Urothelium cell line (cell line): ENCODE measurements at regions not wholly inside any gene's neighbourhood (a gene's known extent, or its start where the extent isn't known, plus 50 kb on each side); places are given as distances from the start of the nearest gene placed in this dataset.

Source experiments
- DNase-seq: peaks from one replicate; pipeline ENCODE4 v3.0.0; 2011; ENCODE audit warnings: low spot score, mixed read lengths
- FAIRE-seq: peaks from 2 replicates; lab custom pipeline; 2011; peaks lifted over from hg19 to GRCh38; lab: Jason Lieb, UNC

GRCh38 chr16:9296271-9296590 lies 204.8 kb downstream of the HAPSTR1 start:
- DNase-seq (no peak), FAIRE-seq (no peak)

GRCh38 chr16:9297437-9298113 lies 206.1 kb downstream of the HAPSTR1 start:
- FAIRE-seq (peak; percentile 85), DNase-seq (peak; percentile 79)

- DNase-seq (no peak), FAIRE-seq (no peak)
Measured at GRCh38 chr16:9300252-9300651, 208.8 kb downstream of the HAPSTR1 start.

GRCh38 chr16:9302072-9302471 lies 210.6 kb downstream of the HAPSTR1 start:
- DNase-seq (no peak), FAIRE-seq (no peak)

- DNase-seq (no peak), FAIRE-seq (no peak)
Measured at GRCh38 chr16:9306753-9307152, 215.3 kb downstream of the HAPSTR1 start.

GRCh38 chr16:9307446-9307845 lies 216.0 kb downstream of the HAPSTR1 start:
- FAIRE-seq (no peak), DNase-seq (no peak)

GRCh38 chr16:9308356-9308801 lies 216.9 kb downstream of the HAPSTR1 start:
- DNase-seq (no peak), FAIRE-seq (no peak)

GRCh38 chr16:9308850-9309249 lies 217.4 kb downstream of the HAPSTR1 start:
- no peak for FAIRE-seq
- no peak for DNase-seq

GRCh38 chr16:9309844-9310243 lies 218.4 kb downstream of the HAPSTR1 start:
- FAIRE-seq (no peak), DNase-seq (no peak)

- DNase-seq (peak; percentile 16), FAIRE-seq (no peak)
Measured at GRCh38 chr16:9311303-9311954, 220.0 kb downstream of the HAPSTR1 start.

- FAIRE-seq (no peak), DNase-seq (no peak)
Measured at GRCh38 chr16:9316008-9316407, 224.6 kb downstream of the HAPSTR1 start.

- DNase-seq (no peak), FAIRE-seq (no peak)
Measured at GRCh38 chr16:9316615-9317014, 225.2 kb downstream of the HAPSTR1 start.

GRCh38 chr16:9318764-9319163 lies 227.3 kb downstream of the HAPSTR1 start:
- DNase-seq = no peak
- no peak for FAIRE-seq

GRCh38 chr16:9322769-9323168 lies 231.3 kb downstream of the HAPSTR1 start:
- no peak for FAIRE-seq
- DNase-seq = no peak

GRCh38 chr16:9323170-9323569 lies 231.7 kb downstream of the HAPSTR1 start:
- no peak for FAIRE-seq
- no peak for DNase-seq

- DNase-seq (peak; percentile 25), FAIRE-seq (peak; percentile 68)
Measured at GRCh38 chr16:9327253-9327652, 235.8 kb downstream of the HAPSTR1 start.

GRCh38 chr16:9328411-9328810 lies 237.0 kb downstream of the HAPSTR1 start:
- FAIRE-seq (no peak), DNase-seq (no peak)

- no peak for FAIRE-seq
- DNase-seq = no peak
Measured at GRCh38 chr16:9330095-9330494, 238.7 kb downstream of the HAPSTR1 start.

- no peak for FAIRE-seq
Measured at GRCh38 chr16:9331503-9331902, 240.1 kb downstream of the HAPSTR1 start.

GRCh38 chr16:9332574-9333148 lies 241.2 kb downstream of the HAPSTR1 start:
- FAIRE-seq (no peak), DNase-seq (no peak)

More at GRCh38 chr16:9331503-9331902, 240.1 kb downstream of the HAPSTR1 start:
- DNase-seq = no peak

GRCh38 chr16:9333469-9333868 lies 242.0 kb downstream of the HAPSTR1 start:
- DNase-seq = no peak
- no peak for FAIRE-seq

GRCh38 chr16:9334103-9334502 lies 242.7 kb downstream of the HAPSTR1 start:
- FAIRE-seq (no peak), DNase-seq (no peak)
